Nephron (organoid): ENCODE measurements at regions not wholly inside any gene's neighbourhood (a gene's known extent, or its start where the extent isn't known, plus 50 kb on each side); places are given as distances from the start of the nearest gene placed in this dataset.

Source experiments
- H3K27ac Mint-ChIP-seq, 3 experiments: 2 replicates each; pipeline ENCODE4 v1.8.0; 2020; ENCODE audit warnings: mixed read lengths in 3 of 3, mild to moderate bottlenecking in 2 of 3, moderate library complexity in 1 of 3
- H3K27me3 Mint-ChIP-seq: 2 replicates; pipeline ENCODE4 v1.8.0; 2021; ENCODE audit warnings: low read depth, mild to moderate bottlenecking, moderate library complexity, mixed read lengths
- H3K36me3 Mint-ChIP-seq: 2 replicates; pipeline ENCODE4 v1.8.0; 2020; ENCODE audit warnings: low read depth, mixed read lengths
- H3K4me1 Mint-ChIP-seq: 2 replicates; pipeline ENCODE4 v1.8.0; 2020; ENCODE audit warnings: mixed read lengths
- H3K4me3 Mint-ChIP-seq, 3 experiments: 2 replicates each; pipeline ENCODE4 v1.8.0; 2020; ENCODE audit warnings: mild to moderate bottlenecking in 3 of 3, mixed read lengths in 3 of 3, moderate library complexity in 2 of 3
- H3K9me3 Mint-ChIP-seq: 2 replicates; pipeline ENCODE4 v1.8.0; 2020; ENCODE audit warnings: mixed read lengths
- CTCF ChIP-seq, 3 experiments: fragments of 200-600 bp; sonication (generic); IDR thresholded peaks; one replicate each; pipeline ENCODE4 v1.5.0; 2021; ENCODE audit warnings: antibody characterized with exemption in 3 of 3; ENCODE audit not compliant: unreplicated experiment in 3 of 3

- no peak for TF ChIP-seq CTCF (IDR thresholded peaks at IDR 0.05; ENCODE audit: unreplicated experiment in 3 of 3)
- peaks cover 59% of the 10 kb centered on the region for H3K4me1 Mint-ChIP-seq
- peak overlapping the region; percentile 79 to 88 (median 84) for H3K27ac Mint-ChIP-seq
- no peaks in the 10 kb centered on the region for H3K27me3 Mint-ChIP-seq
- no peaks in the 10 kb centered on the region for H3K9me3 Mint-ChIP-seq
- peak overlapping the region in 1 of 3 experiments; percentile 2 for H3K4me3 Mint-ChIP-seq
- no peaks in the 10 kb centered on the region for H3K36me3 Mint-ChIP-seq
These were observed 173.1 kb upstream of the RFC3 start for GRCh38 chr13:33644581-33645543.

- Mint-ChIP-seq H3K9me3 (no peaks in the 10 kb centered on the region), H3K36me3 (no peaks in the 10 kb centered on the region), H3K4me3 (no peak overlapping the region), H3K27me3 (no peaks in the 10 kb centered on the region), H3K4me1 (peaks cover 51% of the 10 kb centered on the region), H3K27ac (peak overlapping the region; percentile 12 to 57 (median 20))
- TF ChIP-seq CTCF (IDR thresholded peaks at IDR 0.05; ENCODE audit: unreplicated experiment in 3 of 3), result no peak
These were observed 172.1 kb upstream of the RFC3 start for GRCh38 chr13:33645591-33646554.

- no peak for TF ChIP-seq CTCF (IDR thresholded peaks at IDR 0.05; ENCODE audit: unreplicated experiment in 3 of 3)
- H3K4me1 Mint-ChIP-seq, result peaks cover 22% of the 10 kb centered on the region
- no peaks in the 10 kb centered on the region for H3K27me3 Mint-ChIP-seq
- H3K36me3 Mint-ChIP-seq, result no peaks in the 10 kb centered on the region
- H3K27ac Mint-ChIP-seq, result peak overlapping the region; percentile 31 to 62 (median 43)
- H3K4me3 Mint-ChIP-seq, result no peak overlapping the region
- no peaks in the 10 kb centered on the region for H3K9me3 Mint-ChIP-seq
These were observed 168.6 kb upstream of the RFC3 start for GRCh38 chr13:33649212-33649878.

- H3K9me3 Mint-ChIP-seq, result no peaks in the 10 kb centered on the region
These were observed 166.2 kb upstream of the RFC3 start for GRCh38 chr13:33651766-33652165.

More at GRCh38 chr13:33651766-33652165, 166.2 kb upstream of the RFC3 start:
- no peak overlapping the region for H3K27ac Mint-ChIP-seq
- peaks cover 8% of the 10 kb centered on the region for H3K4me1 Mint-ChIP-seq
- no peaks in the 10 kb centered on the region for H3K36me3 Mint-ChIP-seq
- no peak for TF ChIP-seq CTCF (IDR thresholded peaks at IDR 0.05; ENCODE audit: unreplicated experiment in 3 of 3)
- H3K27me3 Mint-ChIP-seq, result no peaks in the 10 kb centered on the region
- no peak overlapping the region for H3K4me3 Mint-ChIP-seq
